ENCODE measurements at regions not wholly inside any gene's neighbourhood (a gene's known extent, or its start where the extent isn't known, plus 50 kb on each side); places are given as distances from the start of the nearest gene placed in this dataset.

DNA sequence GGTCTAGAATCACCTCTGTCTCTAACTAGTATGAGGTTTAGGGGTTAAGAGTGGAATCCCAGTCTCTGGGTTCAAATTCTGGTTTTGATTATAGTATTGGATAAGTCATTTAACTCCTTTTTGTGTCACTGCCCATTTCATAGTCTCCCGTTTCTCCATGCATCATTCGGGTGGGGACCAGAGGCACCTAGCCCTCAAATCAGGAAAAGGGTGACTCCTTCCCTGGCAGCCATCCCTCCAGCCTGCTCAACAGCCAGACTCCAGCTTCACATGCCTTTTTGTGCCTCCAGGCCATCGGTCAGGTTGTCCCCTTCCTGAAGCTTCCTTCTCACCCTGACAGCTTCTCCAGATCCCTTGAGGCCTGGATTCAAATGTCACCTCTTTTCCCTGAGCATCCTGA, 139.8 kb downstream of the DHX35 start:
- intact Hi-C loops (cut with DNase I), result no loop called here
- ATAC-seq, result no peak
- H3K4me1 ChIP-seq, result no peaks in the 10 kb centered on the region
- 73 to 74% methylated on average over 3 of the region's 3 CpGs for WGBS, 2 donors
- TF ChIP-seq, protein P1, sequence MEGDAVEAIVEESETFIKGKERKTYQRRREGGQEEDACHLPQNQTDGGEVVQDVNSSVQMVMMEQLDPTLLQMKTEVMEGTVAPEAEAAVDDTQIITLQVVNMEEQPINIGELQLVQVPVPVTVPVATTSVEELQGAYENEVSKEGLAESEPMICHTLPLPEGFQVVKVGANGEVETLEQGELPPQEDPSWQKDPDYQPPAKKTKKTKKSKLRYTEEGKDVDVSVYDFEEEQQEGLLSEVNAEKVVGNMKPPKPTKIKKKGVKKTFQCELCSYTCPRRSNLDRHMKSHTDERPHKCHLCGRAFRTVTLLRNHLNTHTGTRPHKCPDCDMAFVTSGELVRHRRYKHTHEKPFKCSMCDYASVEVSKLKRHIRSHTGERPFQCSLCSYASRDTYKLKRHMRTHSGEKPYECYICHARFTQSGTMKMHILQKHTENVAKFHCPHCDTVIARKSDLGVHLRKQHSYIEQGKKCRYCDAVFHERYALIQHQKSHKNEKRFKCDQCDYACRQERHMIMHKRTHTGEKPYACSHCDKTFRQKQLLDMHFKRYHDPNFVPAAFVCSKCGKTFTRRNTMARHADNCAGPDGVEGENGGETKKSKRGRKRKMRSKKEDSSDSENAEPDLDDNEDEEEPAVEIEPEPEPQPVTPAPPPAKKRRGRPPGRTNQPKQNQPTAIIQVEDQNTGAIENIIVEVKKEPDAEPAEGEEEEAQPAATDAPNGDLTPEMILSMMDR (IDR thresholded peaks at IDR 0.05), result no peak
- no peak for TF ChIP-seq POLR2A (IDR thresholded peaks at IDR 0.05)
- H3K36me3 ChIP-seq (replicated peaks in 1 of 2; ENCODE audit: insufficient read depth in 1 of 2, low read depth in 2 of 2), result no peaks in the 10 kb centered on the region
- no peaks in the 10 kb centered on the region for H3K9me3 ChIP-seq
- no peak overlapping the region for H3K4me3 ChIP-seq
- DNase-seq, result no peak
- no peak overlapping the region for H3K27ac ChIP-seq
- no peaks in the 10 kb centered on the region for H3K27me3 ChIP-seq

DNA sequence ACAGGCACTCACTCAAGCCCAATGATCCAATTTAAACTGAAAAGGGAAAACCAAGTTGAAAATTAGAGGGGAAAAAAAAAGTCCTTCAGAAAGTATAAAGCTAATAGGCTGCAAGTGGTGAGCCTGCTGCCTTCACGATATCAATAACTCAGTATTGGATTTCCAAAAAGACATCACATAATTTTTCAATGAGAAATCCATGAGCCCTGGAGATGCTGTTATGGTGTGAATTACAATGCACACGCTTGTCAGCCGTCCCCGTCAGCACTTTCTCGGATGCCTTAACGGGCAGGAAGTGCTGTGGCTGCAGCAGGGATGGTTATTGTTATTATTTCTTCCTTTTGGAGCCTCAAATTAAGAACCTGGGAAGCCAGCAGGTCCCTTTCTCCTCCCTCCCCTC, 138.5 kb downstream of the DHX35 start:
- Histone ChIP-seq H3K27ac (no peak overlapping the region), H3K36me3 (replicated peaks in 1 of 2; ENCODE audit: insufficient read depth in 1 of 2, low read depth in 2 of 2) (no peaks in the 10 kb centered on the region), H3K27me3 (no peaks in the 10 kb centered on the region), H3K9me3 (no peaks in the 10 kb centered on the region), H3K4me1 (no peaks in the 10 kb centered on the region), H3K4me3 (no peak overlapping the region)
- intact Hi-C loops (cut with DNase I), result no loop called here
- 43 to 61% methylated on average over 6 of the region's 6 CpGs for WGBS, 2 donors
- DNase-seq, result no peak
- no peak for ATAC-seq
- TF ChIP-seq, protein P1 (IDR thresholded peaks at IDR 0.05), result no peak
- no peak for TF ChIP-seq POLR2A (IDR thresholded peaks at IDR 0.05)

DNA sequence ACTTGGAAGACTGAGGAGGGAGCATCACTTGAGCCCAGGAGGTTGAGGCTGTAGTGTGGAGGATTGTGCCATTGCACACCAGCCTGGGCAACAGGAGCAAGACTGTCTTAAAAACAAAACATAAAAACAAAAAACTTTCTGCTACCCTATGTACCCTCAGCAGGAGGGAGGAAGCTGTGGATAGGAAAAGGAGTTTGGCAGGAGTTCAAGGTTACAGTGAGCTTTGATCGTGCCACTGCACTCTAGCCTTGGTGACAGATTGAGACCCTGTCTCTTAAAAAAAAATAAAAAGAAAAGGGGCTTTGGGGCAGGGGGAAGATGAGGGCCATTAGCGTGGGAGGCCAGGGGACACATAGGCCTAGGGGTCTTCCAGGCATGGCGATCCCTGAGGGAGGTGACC, 135.7 kb downstream of the DHX35 start:
- DNase-seq, result no peak
- Histone ChIP-seq H3K4me3 (no peak overlapping the region), H3K9me3 (no peaks in the 10 kb centered on the region), H3K36me3 (replicated peaks in 1 of 2; ENCODE audit: insufficient read depth in 1 of 2, low read depth in 2 of 2) (no peaks in the 10 kb centered on the region), H3K4me1 (no peaks in the 10 kb centered on the region), H3K27ac (no peak overlapping the region), H3K27me3 (no peaks in the 10 kb centered on the region)
- intact Hi-C loops (cut with DNase I), result no loop called here
- no peak for ATAC-seq
- no peak for TF ChIP-seq POLR2A (IDR thresholded peaks at IDR 0.05)
- TF ChIP-seq, protein P1 (IDR thresholded peaks at IDR 0.05), result no peak
- 53 to 55% methylated on average over 3 of the region's 3 CpGs for WGBS, 2 donors

DNA sequence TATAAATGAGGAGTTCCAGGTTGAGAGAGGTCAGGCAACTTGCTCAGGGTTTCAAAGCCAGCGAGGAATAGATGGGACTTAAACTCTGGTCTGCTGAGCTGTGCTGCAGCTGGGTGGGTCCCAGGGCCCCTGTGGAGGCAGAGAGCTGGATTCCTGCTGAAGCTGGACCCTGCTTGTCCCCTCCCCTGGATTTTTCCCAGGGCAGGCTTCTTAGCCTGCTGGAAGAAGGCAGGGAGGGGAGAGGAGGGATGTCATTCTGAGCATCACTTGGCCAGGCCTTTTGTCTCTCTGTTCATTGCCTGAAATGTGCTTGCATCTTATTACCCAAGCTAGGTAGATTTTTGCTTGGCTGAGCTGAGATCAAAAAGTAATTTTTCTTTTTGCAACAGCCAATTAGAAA, 133.7 kb downstream of the DHX35 start:
- TF ChIP-seq, protein P1 (IDR thresholded peaks at IDR 0.05), result no peak
- no peak for TF ChIP-seq POLR2A (IDR thresholded peaks at IDR 0.05)
- intact Hi-C loops (cut with DNase I), result no loop called here
- Histone ChIP-seq H3K27me3 (no peaks in the 10 kb centered on the region), H3K36me3 (replicated peaks in 1 of 2; ENCODE audit: insufficient read depth in 1 of 2, low read depth in 2 of 2) (no peaks in the 10 kb centered on the region), H3K27ac (no peak overlapping the region), H3K9me3 (no peaks in the 10 kb centered on the region), H3K4me3 (no peak overlapping the region), H3K4me1 (no peaks in the 10 kb centered on the region)
- WGBS, 2 donors, result 82 to 100% methylated on average over 1 of the region's 1 CpG
- DNase-seq, result no peak
- no peak for ATAC-seq

DNA sequence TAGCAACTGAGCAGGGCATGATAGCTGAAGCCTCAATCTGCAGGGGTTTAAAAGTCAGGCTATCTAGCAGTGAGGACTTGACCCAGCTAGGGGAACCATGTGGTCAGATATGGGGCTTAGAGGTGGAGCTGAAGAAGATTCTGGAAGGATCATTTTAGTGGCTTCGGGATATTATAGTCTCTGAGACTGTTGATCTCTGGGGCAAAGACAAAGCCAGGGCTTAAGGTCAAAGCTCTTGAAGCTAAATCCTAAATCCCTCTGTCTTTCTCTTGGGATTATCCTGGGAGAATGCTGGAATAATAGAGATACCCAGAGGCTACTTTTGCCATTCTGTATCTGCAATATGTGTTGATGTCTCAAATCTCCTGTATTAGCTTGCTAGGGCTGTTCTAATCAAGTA, 132.2 kb downstream of the DHX35 start:
- no peaks in the 10 kb centered on the region for H3K27me3 ChIP-seq
- DNase-seq, result no peak
- no peaks in the 10 kb centered on the region for H3K9me3 ChIP-seq
- H3K27ac ChIP-seq, result no peak overlapping the region
- TF ChIP-seq POLR2A (IDR thresholded peaks at IDR 0.05), result no peak
- TF ChIP-seq, protein P1 (IDR thresholded peaks at IDR 0.05), result no peak
- 75 to 83% methylated on average over 1 of the region's 1 CpG for WGBS, 2 donors
- intact Hi-C loops (cut with DNase I), result no loop called here
- H3K4me3 ChIP-seq, result no peak overlapping the region
- no peaks in the 10 kb centered on the region for H3K36me3 ChIP-seq (replicated peaks in 1 of 2; ENCODE audit: insufficient read depth in 1 of 2, low read depth in 2 of 2)
- no peaks in the 10 kb centered on the region for H3K4me1 ChIP-seq
- ATAC-seq, result no peak

Data from body of pancreas (tissue), 4 donors.